ENCODE measurements at regions not wholly inside any gene's neighbourhood (a gene's known extent, or its start where the extent isn't known, plus 50 kb on each side); places are given as distances from the start of the nearest gene placed in this dataset.

- H3K4me3 ChIP-seq (ENCODE audit: low read length), result no peak overlapping the region
- H3K9me3 Mint-ChIP-seq, result no peaks in the 10 kb centered on the region
- 7% methylated on average over 2 of the region's 2 CpGs for WGBS (ENCODE audit: insufficient coverage)
Measured at GRCh38 chr12:127389923-127390322, 877.0 kb upstream of the TMEM132C start.

DNA sequence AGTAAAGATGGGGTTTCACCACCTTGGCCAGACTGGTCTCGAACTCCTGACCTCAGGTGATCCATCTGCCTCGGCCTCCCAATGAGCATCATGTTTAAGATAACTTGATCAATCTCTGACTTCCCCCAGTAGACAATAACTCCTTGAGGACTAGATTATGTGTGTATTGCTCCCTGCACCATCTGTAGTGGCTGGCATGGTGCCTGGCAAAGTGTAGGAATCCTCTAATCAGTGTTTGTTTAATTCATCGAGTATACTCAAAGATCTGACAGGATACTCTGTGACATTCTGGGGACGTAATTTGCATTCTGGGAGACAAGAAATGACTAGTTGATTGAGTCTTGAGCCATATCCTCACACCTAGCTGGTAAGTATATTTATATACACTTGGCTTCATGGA, 873.5 kb upstream of the TMEM132C start:
- no peaks in the 10 kb centered on the region for H3K9me3 Mint-ChIP-seq
- Histone ChIP-seq H3K27me3 (ENCODE audit: control insufficient read depth, insufficient read depth, low read length) (no peaks in the 10 kb centered on the region), H3K4me1 (ENCODE audit: control insufficient read depth, insufficient read depth, low read length) (no peaks in the 10 kb centered on the region), H3K4me3 (ENCODE audit: low read length) (no peak overlapping the region), H3K36me3 (ENCODE audit: control insufficient read depth, insufficient read depth, low read length) (no peaks in the 10 kb centered on the region), H3K9me3 (ENCODE audit: control insufficient read depth, insufficient read depth, low read length) (no peaks in the 10 kb centered on the region), H3K27ac (ENCODE audit: low read length) (no peak overlapping the region)
- TF ChIP-seq, protein P1, sequence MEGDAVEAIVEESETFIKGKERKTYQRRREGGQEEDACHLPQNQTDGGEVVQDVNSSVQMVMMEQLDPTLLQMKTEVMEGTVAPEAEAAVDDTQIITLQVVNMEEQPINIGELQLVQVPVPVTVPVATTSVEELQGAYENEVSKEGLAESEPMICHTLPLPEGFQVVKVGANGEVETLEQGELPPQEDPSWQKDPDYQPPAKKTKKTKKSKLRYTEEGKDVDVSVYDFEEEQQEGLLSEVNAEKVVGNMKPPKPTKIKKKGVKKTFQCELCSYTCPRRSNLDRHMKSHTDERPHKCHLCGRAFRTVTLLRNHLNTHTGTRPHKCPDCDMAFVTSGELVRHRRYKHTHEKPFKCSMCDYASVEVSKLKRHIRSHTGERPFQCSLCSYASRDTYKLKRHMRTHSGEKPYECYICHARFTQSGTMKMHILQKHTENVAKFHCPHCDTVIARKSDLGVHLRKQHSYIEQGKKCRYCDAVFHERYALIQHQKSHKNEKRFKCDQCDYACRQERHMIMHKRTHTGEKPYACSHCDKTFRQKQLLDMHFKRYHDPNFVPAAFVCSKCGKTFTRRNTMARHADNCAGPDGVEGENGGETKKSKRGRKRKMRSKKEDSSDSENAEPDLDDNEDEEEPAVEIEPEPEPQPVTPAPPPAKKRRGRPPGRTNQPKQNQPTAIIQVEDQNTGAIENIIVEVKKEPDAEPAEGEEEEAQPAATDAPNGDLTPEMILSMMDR (IDR thresholded peaks at IDR 0.05), result no peak
- H3K27ac Mint-ChIP-seq, result no peak overlapping the region
- WGBS (ENCODE audit: insufficient coverage), result 78% methylated on average over 3 of the region's 4 CpGs
- no peak for DNase-seq
- H3K36me3 Mint-ChIP-seq, result no peaks in the 10 kb centered on the region
- ATAC-seq, result no peak
- H3K27me3 Mint-ChIP-seq (ENCODE audit: low read depth in 2 of 2), result no peaks in the 10 kb centered on the region
- intact Hi-C loops (cut with micrococcal nuclease), result no loop called here
- no peak overlapping the region for H3K4me3 Mint-ChIP-seq
- H3K4me1 Mint-ChIP-seq, result no peaks in the 10 kb centered on the region

More at GRCh38 chr12:127389923-127390322, 877.0 kb upstream of the TMEM132C start:
- Histone ChIP-seq H3K4me1 (ENCODE audit: control insufficient read depth, insufficient read depth, low read length) (no peaks in the 10 kb centered on the region), H3K36me3 (ENCODE audit: control insufficient read depth, insufficient read depth, low read length) (no peaks in the 10 kb centered on the region), H3K27ac (ENCODE audit: low read length) (no peak overlapping the region), H3K9me3 (ENCODE audit: control insufficient read depth, insufficient read depth, low read length) (no peaks in the 10 kb centered on the region), H3K27me3 (ENCODE audit: control insufficient read depth, insufficient read depth, low read length) (no peaks in the 10 kb centered on the region)
- no peak overlapping the region for H3K27ac Mint-ChIP-seq
- H3K4me3 Mint-ChIP-seq, result no peak overlapping the region
- no peaks in the 10 kb centered on the region for H3K4me1 Mint-ChIP-seq
- ATAC-seq (no peak), DNase-seq (no peak)
- TF ChIP-seq, protein P1 (IDR thresholded peaks at IDR 0.05), result no peak
- no peaks in the 10 kb centered on the region for H3K36me3 Mint-ChIP-seq
- H3K27me3 Mint-ChIP-seq (ENCODE audit: low read depth in 2 of 2), result no peaks in the 10 kb centered on the region
- intact Hi-C loops (cut with micrococcal nuclease), result no loop called here

DNA sequence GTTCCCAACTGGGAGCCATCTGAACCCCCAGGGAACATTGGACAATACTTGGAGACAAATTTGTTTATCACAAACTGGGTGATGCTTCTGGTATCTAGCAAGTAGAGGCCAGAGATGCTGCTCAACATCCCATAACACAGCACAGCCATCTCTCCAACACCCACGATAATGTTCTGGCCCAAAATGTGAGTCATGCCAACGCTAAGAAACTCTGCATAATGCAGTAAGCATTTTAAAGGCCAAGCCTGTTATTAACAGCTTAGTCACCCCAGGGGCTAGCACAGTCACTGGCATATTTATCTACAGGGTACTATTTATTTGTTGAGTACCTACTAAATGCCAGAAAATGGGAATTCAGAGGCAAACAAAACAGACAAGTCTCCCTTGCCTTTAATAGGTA, 873.1 kb upstream of the TMEM132C start:
- intact Hi-C loops (cut with micrococcal nuclease), result no loop called here
- 88% methylated on average over 2 of the region's 2 CpGs for WGBS (ENCODE audit: insufficient coverage)
- no peak for DNase-seq

GRCh38 chr12:127396734-127397133, 870.2 kb upstream of the TMEM132C start:
- no peaks in the 10 kb centered on the region for H3K36me3 ChIP-seq (ENCODE audit: control insufficient read depth, insufficient read depth, low read length)
- H3K4me1 ChIP-seq (ENCODE audit: control insufficient read depth, insufficient read depth, low read length), result no peaks in the 10 kb centered on the region
- no peaks in the 10 kb centered on the region for H3K9me3 ChIP-seq (ENCODE audit: control insufficient read depth, insufficient read depth, low read length)
- H3K4me3 Mint-ChIP-seq, result no peak overlapping the region
- no peaks in the 10 kb centered on the region for H3K4me1 Mint-ChIP-seq
- TF ChIP-seq, protein P1 (IDR thresholded peaks at IDR 0.05), result no peak
- no peaks in the 10 kb centered on the region for H3K9me3 Mint-ChIP-seq
- no peak overlapping the region for H3K27ac ChIP-seq (ENCODE audit: low read length)
- H3K4me3 ChIP-seq (ENCODE audit: low read length), result no peak overlapping the region
- H3K27me3 ChIP-seq (ENCODE audit: control insufficient read depth, insufficient read depth, low read length), result no peaks in the 10 kb centered on the region
- WGBS (ENCODE audit: insufficient coverage), result 54% methylated on average over 4 of the region's 5 CpGs
- no peaks in the 10 kb centered on the region for H3K27me3 Mint-ChIP-seq (ENCODE audit: low read depth in 2 of 2)
- intact Hi-C loops (cut with micrococcal nuclease), result no loop called here
- ATAC-seq (no peak), DNase-seq (no peak)
- no peaks in the 10 kb centered on the region for H3K36me3 Mint-ChIP-seq
- no peak overlapping the region for H3K27ac Mint-ChIP-seq

More for the DNA sequence above, 873.1 kb upstream of the TMEM132C start:
- no peaks in the 10 kb centered on the region for H3K9me3 Mint-ChIP-seq
- Histone ChIP-seq H3K27ac (ENCODE audit: low read length) (no peak overlapping the region), H3K9me3 (ENCODE audit: control insufficient read depth, insufficient read depth, low read length) (no peaks in the 10 kb centered on the region), H3K4me1 (ENCODE audit: control insufficient read depth, insufficient read depth, low read length) (no peaks in the 10 kb centered on the region), H3K36me3 (ENCODE audit: control insufficient read depth, insufficient read depth, low read length) (no peaks in the 10 kb centered on the region), H3K4me3 (ENCODE audit: low read length) (no peak overlapping the region), H3K27me3 (ENCODE audit: control insufficient read depth, insufficient read depth, low read length) (no peaks in the 10 kb centered on the region)
- H3K4me1 Mint-ChIP-seq, result no peaks in the 10 kb centered on the region
- H3K4me3 Mint-ChIP-seq, result no peak overlapping the region
- H3K27me3 Mint-ChIP-seq (ENCODE audit: low read depth in 2 of 2), result no peaks in the 10 kb centered on the region
- TF ChIP-seq, protein P1 (IDR thresholded peaks at IDR 0.05), result no peak
- no peak overlapping the region for H3K27ac Mint-ChIP-seq
- ATAC-seq, result no peak
- no peaks in the 10 kb centered on the region for H3K36me3 Mint-ChIP-seq

All from natural killer cell (primary cell).